ENCODE measurements at regions not wholly inside any gene's neighbourhood (a gene's known extent, or its start where the extent isn't known, plus 50 kb on each side); places are given as distances from the start of the nearest gene placed in this dataset.

GRCh38 chr16:65731833-65732232 lies 610.0 kb upstream of the CDH11 start:
- no peak overlapping the region for H3K4me2 ChIP-seq
- no peaks in the 10 kb centered on the region for H3K4me1 ChIP-seq (ENCODE audit: low read depth, poor library complexity, severe bottlenecking)
- H3K27me3 ChIP-seq (ENCODE audit: insufficient read depth, low read depth), result no peaks in the 10 kb centered on the region
- H3K36me3 ChIP-seq (ENCODE audit: insufficient read depth), result no peaks in the 10 kb centered on the region
- no peak overlapping the region for H3K4me3 ChIP-seq (IDR thresholded peaks at IDR 0.05; ENCODE audit: insufficient read depth, low read depth, low read length)
- TF ChIP-seq, protein P1, sequence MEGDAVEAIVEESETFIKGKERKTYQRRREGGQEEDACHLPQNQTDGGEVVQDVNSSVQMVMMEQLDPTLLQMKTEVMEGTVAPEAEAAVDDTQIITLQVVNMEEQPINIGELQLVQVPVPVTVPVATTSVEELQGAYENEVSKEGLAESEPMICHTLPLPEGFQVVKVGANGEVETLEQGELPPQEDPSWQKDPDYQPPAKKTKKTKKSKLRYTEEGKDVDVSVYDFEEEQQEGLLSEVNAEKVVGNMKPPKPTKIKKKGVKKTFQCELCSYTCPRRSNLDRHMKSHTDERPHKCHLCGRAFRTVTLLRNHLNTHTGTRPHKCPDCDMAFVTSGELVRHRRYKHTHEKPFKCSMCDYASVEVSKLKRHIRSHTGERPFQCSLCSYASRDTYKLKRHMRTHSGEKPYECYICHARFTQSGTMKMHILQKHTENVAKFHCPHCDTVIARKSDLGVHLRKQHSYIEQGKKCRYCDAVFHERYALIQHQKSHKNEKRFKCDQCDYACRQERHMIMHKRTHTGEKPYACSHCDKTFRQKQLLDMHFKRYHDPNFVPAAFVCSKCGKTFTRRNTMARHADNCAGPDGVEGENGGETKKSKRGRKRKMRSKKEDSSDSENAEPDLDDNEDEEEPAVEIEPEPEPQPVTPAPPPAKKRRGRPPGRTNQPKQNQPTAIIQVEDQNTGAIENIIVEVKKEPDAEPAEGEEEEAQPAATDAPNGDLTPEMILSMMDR (conservative IDR thresholded peaks at IDR 0.05; ENCODE audit: low read depth, low read length), result no peak
- no peak overlapping the region for H3K27ac ChIP-seq
- H3K9ac ChIP-seq, result no peak overlapping the region
- no peaks in the 10 kb centered on the region for H3K79me2 ChIP-seq (ENCODE audit: insufficient read depth, low read depth)
- H2AFZ ChIP-seq (ENCODE audit: low read depth), result no peak overlapping the region
- H4K20me1 ChIP-seq (ENCODE audit: insufficient read depth), result no peaks in the 10 kb centered on the region

- H3K79me2 ChIP-seq (ENCODE audit: insufficient read depth, low read depth), result no peaks in the 10 kb centered on the region
- no peak overlapping the region for H2AFZ ChIP-seq (ENCODE audit: low read depth)
- no peak overlapping the region for H3K9ac ChIP-seq
- H3K27me3 ChIP-seq (ENCODE audit: insufficient read depth, low read depth), result no peaks in the 10 kb centered on the region
- TF ChIP-seq, protein P1 (conservative IDR thresholded peaks at IDR 0.05; ENCODE audit: low read depth, low read length), result no peak
- H3K4me2 ChIP-seq, result no peak overlapping the region
- H3K4me1 ChIP-seq (ENCODE audit: low read depth, poor library complexity, severe bottlenecking), result no peaks in the 10 kb centered on the region
- H4K20me1 ChIP-seq (ENCODE audit: insufficient read depth), result no peaks in the 10 kb centered on the region
- no peak overlapping the region for H3K27ac ChIP-seq
- no peak overlapping the region for H3K4me3 ChIP-seq (IDR thresholded peaks at IDR 0.05; ENCODE audit: insufficient read depth, low read depth, low read length)
- no peaks in the 10 kb centered on the region for H3K36me3 ChIP-seq (ENCODE audit: insufficient read depth)
Observed at GRCh38 chr16:65728652-65729051, 606.8 kb upstream of the CDH11 start.

- H3K4me1 ChIP-seq (ENCODE audit: low read depth, poor library complexity, severe bottlenecking), result no peaks in the 10 kb centered on the region
- H3K36me3 ChIP-seq (ENCODE audit: insufficient read depth), result no peaks in the 10 kb centered on the region
- H2AFZ ChIP-seq (ENCODE audit: low read depth), result no peak overlapping the region
- H4K20me1 ChIP-seq (ENCODE audit: insufficient read depth), result no peaks in the 10 kb centered on the region
- no peak overlapping the region for H3K9ac ChIP-seq
- H3K4me3 ChIP-seq (IDR thresholded peaks at IDR 0.05; ENCODE audit: insufficient read depth, low read depth, low read length), result no peak overlapping the region
- no peak overlapping the region for H3K4me2 ChIP-seq
- no peak overlapping the region for H3K27ac ChIP-seq
- TF ChIP-seq, protein P1 (conservative IDR thresholded peaks at IDR 0.05; ENCODE audit: low read depth, low read length), result no peak
- H3K27me3 ChIP-seq (ENCODE audit: insufficient read depth, low read depth), result no peaks in the 10 kb centered on the region
- no peaks in the 10 kb centered on the region for H3K79me2 ChIP-seq (ENCODE audit: insufficient read depth, low read depth)
Observed at GRCh38 chr16:65728167-65728566, 606.3 kb upstream of the CDH11 start.

- Histone ChIP-seq H3K27ac (no peak overlapping the region), H4K20me1 (ENCODE audit: insufficient read depth) (no peaks in the 10 kb centered on the region), H3K4me1 (ENCODE audit: low read depth, poor library complexity, severe bottlenecking) (no peaks in the 10 kb centered on the region), H3K79me2 (ENCODE audit: insufficient read depth, low read depth) (no peaks in the 10 kb centered on the region), H3K27me3 (ENCODE audit: insufficient read depth, low read depth) (no peaks in the 10 kb centered on the region), H2AFZ (ENCODE audit: low read depth) (no peak overlapping the region), H3K9ac (no peak overlapping the region), H3K4me3 (IDR thresholded peaks at IDR 0.05; ENCODE audit: insufficient read depth, low read depth, low read length) (no peak overlapping the region), H3K4me2 (no peak overlapping the region), H3K36me3 (ENCODE audit: insufficient read depth) (no peaks in the 10 kb centered on the region)
- TF ChIP-seq, protein P1 (conservative IDR thresholded peaks at IDR 0.05; ENCODE audit: low read depth, low read length), result no peak
Observed at GRCh38 chr16:65727534-65728137, 605.8 kb upstream of the CDH11 start.
